T-helper 2 cell treated with Interferon-gamma antibody and Interleukin-4, amounts not matched to agents 100 ng/mL and 5 ng/mL, for 36 hours (primary cell): ENCODE measurements at regions not wholly inside any gene's neighbourhood (a gene's known extent, or its start where the extent isn't known, plus 50 kb on each side); places are given as distances from the start of the nearest gene placed in this dataset.
"Not testable (repeated sequence)": the region's sequence is repeated elsewhere in the genome, so short reads cannot be mapped to it uniquely, and the experiment has no call there.

Experiments
- intact Hi-C: fragments of 100-400 bp; cut with micrococcal nuclease; formaldehyde crosslinking; loops from one replicate; pipeline ENCODE4 v1.15.1; 2023

DNA sequence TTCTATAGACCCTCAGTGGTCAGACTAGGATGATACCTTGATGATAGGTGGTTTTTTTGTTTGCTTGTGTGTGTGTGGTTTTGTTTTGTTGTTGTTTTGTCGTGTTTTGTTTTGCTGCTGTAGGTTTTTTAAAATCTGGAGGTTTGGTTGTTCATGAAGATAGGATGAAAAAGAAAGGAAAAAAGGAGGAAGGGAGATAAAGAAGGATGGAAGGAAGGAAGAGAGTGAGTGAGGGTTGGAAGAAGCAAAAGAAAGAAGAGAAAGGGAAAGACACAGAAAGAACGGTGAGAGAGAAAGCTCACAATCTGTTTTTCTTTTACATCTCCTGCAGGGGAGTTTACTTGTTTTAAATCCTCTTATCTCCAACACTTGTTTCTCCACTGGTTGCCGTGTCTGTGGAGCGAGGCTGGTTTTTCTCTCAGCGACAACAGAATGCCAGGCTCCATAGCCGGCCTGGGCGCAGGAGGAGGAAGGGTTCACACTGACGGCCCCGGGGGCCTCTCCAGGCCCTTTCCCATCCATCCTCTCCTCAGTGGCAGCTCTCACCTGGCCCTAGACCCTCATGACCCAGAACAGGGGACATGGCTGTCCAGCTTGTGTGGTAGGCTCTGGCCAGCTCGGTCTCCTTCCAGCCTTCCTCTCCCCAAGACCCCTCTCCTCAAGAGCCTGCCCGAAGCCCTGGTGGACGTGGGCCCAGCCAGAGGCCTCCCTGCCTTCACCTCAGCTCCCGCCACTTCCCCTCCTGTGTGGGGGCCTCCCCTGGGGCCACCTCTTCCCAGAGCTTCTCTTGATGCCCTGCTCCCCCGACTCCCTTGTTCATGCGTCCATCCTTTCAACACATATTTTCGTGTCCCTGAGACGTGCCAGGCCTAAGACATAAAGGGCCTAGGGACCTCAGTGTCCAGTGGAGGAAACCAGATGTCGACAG is 168.4 kb downstream of the VEGFA start:
- intact Hi-C loops: no loop called here

DNA sequence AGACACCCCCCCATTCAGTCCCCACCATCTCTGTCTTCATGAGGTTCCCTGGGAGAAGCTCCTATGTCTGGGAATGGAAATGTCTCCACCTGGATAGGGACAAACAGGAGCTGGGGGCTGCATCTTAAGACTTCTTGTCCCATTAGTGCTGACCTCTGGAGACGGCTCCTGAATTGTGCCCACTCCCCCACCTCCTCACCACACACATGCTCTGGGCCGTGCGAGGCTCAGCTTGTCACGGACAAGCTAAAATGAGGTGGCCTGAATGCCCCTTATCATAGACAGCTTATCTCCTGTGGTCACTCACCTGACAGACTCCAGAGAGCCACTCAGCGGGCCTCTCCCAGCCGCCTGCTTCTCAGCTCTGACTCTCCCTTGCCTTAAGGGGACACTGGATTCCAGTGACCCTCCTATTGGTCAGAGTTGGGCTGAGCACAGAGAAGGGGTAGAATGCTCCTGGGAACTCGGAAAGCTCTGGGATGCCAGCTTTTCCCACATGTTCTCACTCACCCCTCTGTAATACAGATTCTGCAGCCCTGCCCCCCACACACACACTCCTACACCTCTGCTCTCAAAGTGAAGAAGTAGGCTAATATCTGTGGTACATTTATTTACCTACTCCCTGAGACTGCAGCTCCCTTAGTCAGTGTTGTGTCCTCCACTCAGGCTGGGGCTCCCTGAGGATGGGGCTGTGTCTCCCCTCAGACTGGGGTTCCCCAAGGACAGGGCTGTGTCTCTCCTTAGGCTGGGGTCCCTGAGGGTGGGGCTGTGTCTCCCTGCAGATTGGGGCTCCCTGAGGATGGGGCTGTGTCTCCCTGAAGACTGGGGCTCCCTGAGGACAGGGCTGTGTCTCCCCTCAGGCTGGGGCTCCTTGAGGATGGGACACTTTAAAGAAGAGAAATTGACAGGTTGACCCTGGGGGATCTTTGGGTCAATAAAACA is 167.5 kb downstream of the VEGFA start:
- intact Hi-C loops: no loop called here

DNA sequence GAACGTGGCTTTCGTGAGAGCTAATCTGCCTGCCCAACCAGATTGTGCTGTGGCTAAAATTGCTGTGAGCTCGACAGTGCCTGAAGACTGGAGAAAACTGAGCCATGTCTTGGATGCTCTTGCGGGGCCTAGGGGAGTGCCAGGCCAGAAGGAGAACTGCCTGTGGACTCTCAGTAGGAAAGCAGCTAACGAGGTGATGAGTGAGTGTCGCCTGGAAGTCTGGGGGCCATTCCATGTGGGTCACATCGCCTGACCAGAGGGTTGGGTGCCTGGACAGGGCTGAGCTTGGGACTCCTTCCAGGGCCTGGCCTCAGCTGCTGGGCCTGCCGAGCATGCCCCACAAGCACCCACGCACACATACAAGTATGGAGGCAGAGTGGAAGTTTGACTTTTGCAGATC is 166.5 kb downstream of the VEGFA start:
- intact Hi-C loops: no loop called here

DNA sequence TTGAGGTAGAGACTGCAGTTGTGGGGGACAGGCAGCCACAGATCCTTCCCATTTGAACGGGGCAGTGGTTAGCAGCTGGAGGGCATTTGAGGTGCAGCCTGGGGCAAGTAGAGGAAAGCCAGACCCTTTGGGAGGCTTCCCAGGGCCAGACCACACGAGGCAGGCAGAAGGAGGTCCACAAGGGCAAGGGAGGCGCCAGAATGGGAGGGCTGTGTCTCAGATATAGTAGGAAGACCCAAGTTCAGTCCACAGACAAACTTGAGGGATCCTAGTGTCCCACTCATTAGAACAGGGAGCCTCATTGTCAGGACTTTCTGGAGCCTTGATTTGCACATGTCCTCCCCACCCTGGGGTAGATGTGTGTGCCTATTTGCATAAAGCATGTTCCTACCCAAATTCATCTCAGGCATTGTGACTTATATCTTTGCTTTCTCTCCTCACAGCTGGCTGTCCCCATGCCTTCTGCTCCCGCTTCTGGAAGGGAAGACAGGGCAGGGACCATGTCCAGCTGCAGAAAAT is 166.0 kb downstream of the VEGFA start:
- intact Hi-C loops: no loop called here

DNA sequence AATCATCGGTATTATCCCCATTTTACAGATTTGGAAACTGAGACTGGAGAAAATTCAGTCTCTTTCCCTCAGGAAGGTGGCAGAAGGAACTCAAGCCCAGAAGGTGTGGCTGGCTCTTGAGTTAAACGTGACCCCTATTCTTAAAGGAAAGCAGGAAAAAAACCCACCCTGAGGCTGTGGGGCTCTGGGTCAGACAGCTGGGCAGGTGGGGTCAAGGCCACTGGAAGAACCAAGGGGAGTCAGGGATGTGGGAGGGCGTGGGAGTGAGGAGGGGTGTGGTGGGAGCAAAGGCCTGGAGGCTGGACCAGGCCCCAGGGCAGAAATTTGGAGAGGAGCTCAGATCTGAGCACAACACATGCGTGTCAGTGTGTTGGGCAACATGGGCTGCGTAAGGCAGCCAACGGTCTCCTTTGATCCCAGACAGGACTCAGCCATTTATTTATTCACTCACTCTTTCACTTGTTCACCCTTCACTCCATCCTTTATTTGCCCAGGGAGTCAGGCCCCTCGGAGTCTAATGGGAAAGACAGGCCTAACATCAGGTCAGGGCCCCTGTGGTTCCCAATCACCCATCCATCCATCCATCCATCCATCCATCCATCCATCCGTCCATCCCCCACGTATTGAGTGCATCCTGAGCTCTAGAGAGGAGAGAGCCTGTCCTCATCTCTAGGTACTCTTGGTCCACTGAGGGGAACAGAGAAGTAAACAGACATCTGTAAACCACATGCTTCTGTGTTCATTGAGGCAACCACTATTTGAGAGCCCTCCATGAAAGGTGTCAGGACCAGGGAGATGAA is 165.0 kb downstream of the VEGFA start:
- intact Hi-C loops: no loop called here

DNA sequence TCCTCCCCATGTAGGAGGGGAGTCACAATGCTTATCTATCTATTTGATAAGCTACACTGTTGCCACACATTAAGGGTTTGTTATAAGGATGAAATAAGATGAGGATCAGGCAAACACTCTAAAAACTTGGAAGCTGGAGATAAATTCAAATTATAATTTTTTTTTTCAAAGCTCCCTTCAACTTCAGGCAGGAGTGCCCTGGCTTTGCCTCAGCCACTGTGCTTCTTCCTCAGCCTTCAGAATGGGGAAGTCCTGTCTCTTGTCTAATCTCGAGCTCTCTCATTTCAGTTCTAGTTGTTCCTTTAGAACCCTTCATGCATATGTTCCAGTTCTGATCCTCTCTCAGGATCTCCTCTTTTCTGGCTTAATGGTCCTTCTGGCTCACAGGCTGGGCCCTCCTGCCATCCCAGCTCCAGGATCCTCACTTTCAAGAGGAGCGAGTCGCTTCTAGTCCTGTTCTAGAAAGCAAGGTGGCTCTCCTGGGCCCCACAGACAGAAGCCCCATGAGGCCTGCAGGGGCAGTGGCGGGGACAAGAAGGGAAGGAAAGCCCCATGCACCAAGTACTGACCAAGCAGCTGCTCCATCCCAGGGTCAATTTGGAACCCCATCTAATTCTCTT is 164.3 kb downstream of the VEGFA start:
- intact Hi-C loops: no loop called here

DNA sequence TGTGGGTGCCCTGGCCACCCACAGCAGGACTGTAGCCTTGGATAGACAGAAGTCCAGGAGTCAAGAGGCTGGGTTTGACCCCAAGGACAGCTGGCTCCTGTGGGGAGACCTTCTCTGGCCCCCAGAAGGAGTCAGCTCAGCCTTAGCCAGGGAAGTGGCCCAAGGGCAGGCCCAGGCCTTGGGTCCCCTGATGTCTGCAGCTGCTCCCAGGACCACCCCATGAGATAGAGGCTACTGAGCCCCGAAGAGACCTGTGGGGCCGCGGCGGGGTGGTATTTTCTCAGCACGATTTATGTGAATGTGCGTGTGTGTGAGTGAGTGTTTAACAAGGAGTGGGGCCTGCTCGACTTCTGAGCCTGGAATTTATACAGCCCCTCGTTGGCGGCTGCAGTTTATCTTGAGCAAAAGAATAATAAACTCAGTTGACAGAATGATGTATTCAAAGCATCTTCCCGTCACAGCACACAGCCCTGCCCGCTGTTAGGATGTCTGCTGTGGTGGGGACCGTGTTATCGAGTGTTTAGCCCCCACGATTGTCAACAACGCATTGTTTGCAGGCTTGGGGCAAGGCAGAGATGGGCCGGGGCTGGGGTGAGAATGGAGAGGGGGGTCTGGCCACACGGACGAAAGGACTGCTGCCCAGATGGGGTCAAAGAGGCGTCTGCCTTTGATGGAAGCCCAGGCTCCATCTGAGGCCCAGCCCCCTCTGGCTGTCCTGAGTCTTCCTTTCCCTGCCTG is 163.3 kb downstream of the VEGFA start:
- intact Hi-C loops: no loop called here

DNA sequence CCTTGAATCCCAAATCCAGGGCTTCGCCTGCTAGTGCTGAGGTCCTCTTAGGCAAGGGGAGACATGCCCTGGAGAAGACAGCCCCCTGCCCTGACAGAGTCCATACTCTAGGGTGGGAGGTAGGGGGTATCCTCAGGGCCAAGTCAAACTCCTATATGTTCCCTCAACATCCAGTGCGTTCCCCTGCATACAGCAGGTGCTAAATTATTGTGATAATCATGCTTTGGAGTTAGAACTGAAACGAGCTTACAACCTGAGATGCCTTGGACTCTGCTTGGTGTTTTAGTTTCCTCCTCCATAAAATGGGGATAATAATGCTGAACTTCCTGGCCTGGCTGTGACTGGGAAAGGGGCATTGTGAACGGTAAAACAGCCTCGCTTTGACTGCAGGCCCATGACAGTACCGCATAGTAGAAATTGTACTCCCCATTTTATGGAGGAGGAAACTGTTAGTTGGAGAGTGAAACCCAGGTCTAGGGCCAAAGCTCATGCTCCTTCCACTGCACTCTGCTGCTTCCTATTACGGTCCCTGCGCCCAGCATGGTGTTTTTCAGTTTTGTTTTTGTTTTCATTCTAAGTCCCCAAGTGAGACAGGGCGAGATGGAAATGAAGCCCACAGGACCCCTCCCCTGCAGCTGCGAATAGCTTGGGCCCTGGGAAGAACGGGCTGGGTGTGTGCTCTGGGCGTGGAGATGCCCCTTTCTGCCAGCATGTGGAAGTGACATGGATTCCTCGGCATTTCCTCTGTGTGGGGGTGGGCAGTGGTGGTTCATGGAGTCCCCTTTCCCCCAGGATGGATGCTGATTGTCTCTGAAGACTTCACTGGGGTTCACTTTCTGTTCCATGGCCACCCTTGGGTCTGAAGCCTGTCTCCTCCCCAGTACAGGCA is 162.5 kb downstream of the VEGFA start:
- intact Hi-C loops: no loop called here

DNA sequence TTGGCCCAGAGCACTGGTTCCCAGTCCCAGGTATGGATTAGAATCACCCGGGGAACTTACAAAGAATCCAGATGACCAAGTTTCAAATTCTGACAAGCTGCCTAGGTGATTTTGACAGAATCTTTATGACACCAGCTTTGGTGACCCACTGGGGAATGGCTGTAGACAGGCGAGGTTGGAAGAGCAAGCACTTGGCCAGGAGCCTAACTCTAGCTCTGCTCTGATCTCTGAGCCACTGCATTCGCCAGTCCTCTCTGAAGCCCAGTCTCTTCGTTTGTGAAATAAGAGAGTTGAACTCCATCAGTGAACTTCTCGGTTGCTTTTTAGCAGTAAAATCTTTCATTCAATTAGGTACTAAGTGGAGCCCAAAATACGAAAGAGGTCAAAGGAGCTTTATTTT is 161.2 kb downstream of the VEGFA start:
- intact Hi-C loops: no loop called here

DNA sequence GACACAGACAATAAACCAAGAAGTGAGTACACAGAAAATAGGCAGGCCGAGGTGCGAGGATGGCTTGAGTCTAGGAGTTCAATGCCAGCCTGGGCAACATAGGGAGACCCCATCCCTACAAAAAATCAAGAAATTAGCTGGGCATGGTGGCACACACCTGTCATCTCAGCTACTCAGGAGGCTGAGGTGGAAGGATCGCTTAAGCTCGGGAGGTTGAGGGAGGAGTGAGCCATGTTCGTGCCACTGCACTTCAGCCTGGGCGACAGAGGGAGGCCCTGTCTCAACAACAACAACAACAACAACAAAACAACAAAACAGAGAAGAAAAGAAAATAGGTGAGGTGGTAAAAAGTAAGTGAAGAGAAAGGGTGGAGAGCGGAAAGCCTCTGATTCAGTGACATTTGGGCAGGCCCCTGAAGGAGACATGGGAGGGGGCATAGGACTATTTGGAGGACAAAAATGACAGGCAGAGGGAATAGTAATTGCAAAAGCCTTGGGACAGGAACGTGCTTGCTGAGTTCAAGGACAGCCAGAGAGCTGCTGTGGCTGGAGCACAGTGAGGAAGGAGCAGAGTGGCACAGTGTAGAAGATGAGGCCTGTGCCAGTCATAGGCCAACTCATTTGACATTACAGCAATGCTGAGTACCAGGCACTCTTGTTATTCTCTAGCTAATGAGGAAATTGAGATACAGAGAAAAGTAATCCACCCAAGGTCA is 160.6 kb downstream of the VEGFA start:
- intact Hi-C loops: no loop called here

DNA sequence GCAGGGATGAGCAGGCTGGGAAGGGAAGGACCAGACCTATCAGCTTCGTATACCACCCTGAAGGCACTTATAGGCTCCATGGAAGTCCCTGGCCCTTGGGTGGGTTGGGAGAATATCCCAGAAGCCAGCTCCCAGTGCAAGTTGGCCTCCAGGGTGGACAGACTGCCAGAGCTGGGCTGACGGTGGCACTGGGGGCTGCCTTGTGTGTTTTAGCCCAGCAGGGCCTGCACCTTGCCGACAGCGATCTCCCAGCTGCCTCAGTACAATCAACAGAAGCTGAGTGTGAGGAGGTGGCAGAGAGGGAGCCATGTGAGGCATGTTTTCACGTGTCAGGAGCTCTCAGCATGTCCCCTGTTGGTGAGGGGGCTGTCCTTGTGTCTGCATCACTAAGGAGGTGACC is 159.5 kb downstream of the VEGFA start:
- intact Hi-C loops: no loop called here

DNA sequence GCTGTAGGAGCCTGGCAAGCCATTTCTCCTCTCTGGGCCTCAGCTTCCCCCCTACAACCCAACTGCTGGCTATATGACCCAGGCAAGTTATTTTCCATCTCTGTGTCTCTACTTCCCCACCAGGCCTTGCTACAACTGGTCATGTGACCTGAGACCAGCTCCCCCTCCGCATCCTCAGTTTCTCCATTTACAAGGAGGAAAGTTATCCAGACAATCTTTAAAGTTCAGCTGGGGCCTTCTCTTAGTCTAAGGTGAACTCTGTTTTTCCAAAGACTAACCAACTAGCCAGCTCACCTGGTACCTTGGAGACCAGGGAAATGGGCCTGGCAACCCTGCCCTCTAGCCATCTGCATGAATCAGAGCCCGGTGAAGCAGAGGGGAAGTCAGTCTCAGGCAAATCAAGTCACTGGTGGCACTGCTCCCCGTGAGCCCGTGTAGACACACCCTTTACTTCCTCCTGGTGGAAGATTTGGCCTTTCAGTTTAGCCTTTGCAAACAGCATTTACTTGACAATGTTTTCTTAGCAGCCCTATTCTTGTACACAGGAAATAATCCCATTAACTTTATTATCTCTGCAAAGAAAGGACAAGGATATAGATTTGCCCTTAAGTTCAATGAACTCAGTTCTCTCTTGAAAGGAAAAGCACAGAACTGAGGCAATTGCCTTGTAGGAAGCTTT is 157.7 kb downstream of the VEGFA start:
- intact Hi-C loops: no loop called here

DNA sequence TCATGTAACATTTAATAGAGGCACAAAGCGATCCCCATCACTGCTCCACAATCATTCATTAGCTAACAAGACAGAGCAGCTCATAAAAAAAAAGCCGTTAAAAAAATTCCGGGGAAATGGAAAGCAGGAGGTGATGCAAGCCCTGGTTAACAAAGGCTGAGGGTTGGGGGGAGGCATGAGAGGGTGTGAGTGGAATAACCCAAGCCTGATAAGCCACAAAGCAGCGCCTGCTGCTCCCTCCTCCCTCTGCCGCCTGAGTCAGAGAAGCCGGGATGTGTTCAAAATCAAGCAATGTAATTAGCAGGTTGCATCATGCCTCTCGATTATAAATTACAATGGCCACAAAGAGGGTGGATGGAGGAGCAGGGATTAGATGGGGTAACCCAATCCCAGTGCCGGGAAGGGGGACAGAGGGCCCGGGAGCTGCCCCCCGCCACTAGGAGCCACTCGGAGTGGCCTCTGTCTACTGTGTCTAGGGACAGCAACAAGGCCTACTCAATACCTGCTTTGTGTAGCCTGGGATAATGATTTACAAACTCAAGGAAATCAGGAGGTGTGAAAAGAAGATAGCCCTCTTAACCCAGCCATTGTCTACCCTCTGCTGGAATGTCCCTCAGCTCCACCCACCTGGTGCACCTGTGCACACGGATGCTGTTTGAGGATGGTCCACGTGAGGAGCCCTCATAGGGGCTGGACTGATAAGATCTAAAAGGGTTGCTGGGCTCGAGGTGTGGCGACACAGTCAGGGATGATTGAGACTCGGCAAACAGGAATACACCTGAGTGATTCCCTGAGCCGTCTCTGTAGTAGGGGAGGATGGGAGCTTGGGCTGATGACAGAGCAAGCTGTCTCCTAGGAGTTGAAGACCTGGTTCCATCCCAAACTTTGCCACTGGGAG is 156.9 kb downstream of the VEGFA start:
- intact Hi-C loops: no loop called here

DNA sequence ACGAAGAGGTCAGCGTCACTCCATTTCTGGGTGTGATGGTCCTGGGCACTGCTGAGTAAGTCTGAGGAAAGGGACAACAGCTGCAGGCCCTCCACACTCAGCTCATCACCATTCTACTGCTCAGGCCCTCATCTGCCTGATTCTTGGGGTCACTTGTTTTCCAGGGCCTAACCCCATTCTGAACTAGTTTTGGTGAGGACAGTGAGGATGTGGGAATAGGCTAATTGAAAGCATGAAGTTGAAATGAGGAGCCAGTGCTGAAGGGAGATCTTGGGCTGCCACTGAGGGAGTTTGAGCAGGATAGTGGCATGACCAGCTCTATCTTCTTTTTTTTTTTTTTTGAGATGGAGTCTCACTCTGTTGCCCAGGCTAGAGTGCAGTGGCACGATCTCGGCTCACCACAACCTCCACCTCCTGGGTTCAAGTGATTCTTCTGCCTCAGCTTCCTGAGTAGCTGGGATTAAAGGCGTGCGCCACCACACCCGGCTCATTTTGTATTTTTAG is 155.7 kb downstream of the VEGFA start:
- intact Hi-C loops: not testable (repeated sequence)

DNA sequence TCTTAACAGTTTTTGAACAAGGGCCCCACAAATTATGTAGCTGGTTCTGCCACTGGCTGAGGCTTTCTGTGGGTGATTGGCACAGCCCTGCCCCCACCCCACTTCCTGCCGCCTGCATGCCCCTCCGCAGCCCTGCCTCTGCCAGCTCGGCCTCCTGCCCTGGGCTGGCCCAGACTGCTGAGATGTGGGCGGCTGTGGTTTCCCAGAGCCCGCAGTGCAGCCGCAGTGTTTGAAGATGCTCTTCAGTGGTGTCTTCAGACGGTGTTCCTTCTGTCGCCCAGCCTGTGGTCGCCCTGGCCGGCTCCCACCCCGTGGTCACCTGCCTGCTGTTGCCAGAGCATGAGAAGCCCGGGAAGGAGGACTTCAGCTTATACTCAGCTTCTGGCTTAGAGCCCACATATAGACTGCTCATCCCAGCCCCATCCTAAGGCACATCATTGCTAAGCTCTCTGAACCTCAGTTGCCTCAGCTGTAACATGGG is 154.3 kb downstream of the VEGFA start:
- intact Hi-C loops: no loop called here
